Occipital lobe (tissue), 1 donor: ENCODE measurements at regions not wholly inside any gene's neighbourhood (a gene's known extent, or its start where the extent isn't known, plus 50 kb on each side); places are given as distances from the start of the nearest gene placed in this dataset.
"Not testable (repeated sequence)": the region's sequence is repeated elsewhere in the genome, so short reads cannot be mapped to it uniquely, and the experiment has no call there.

ENCODE experiments used
- DNase-seq: peaks from one replicate; lab custom pipeline; 2025; lab: John Stamatoyannopoulos, UW

- DNase-seq, result no peak
Observed at GRCh38 chr19:28453420-28453819, 759.5 kb downstream of the UQCRFS1 start.

GRCh38 chr19:28449803-28450202 is 763.1 kb downstream of the UQCRFS1 start:
- DNase-seq, result no peak

GRCh38 chr19:28446511-28446910 is 766.4 kb downstream of the UQCRFS1 start:
- DNase-seq, result no peak

GRCh38 chr19:28445826-28446225 is 767.1 kb downstream of the UQCRFS1 start:
- DNase-seq, result no peak

- DNase-seq, result no peak
Observed at GRCh38 chr19:28444362-28444761, 768.6 kb downstream of the UQCRFS1 start.

GRCh38 chr19:28443361-28443760 is 769.6 kb downstream of the UQCRFS1 start:
- no peak for DNase-seq

GRCh38 chr19:28437390-28438346 is 775.3 kb downstream of the UQCRFS1 start:
- no peak for DNase-seq

- no peak for DNase-seq
Observed at GRCh38 chr19:28436320-28436719, 776.6 kb downstream of the UQCRFS1 start.

- DNase-seq, result no peak
Observed at GRCh38 chr19:28435551-28436271, 777.2 kb downstream of the UQCRFS1 start.

- DNase-seq, result not testable (repeated sequence)
Observed at GRCh38 chr19:28434794-28435193, 778.2 kb downstream of the UQCRFS1 start.

GRCh38 chr19:28434365-28434764 is 778.6 kb downstream of the UQCRFS1 start:
- not testable (repeated sequence) for DNase-seq

- DNase-seq, result not testable (repeated sequence)
Observed at GRCh38 chr19:28433166-28433565, 779.8 kb downstream of the UQCRFS1 start.

- DNase-seq, result no peak
Observed at GRCh38 chr19:28430214-28430613, 782.7 kb downstream of the UQCRFS1 start.

- DNase-seq, result no peak
Observed at GRCh38 chr19:28429356-28429755, 783.6 kb downstream of the UQCRFS1 start.

- DNase-seq, result no peak
Observed at GRCh38 chr19:28428663-28429348, 784.1 kb downstream of the UQCRFS1 start.

GRCh38 chr19:28427376-28428083 is 785.4 kb downstream of the UQCRFS1 start:
- no peak for DNase-seq

GRCh38 chr19:28426730-28427225 is 786.2 kb downstream of the UQCRFS1 start:
- no peak for DNase-seq

- no peak for DNase-seq
Observed at GRCh38 chr19:28426110-28426729, 786.7 kb downstream of the UQCRFS1 start.

- DNase-seq, result no peak
Observed at GRCh38 chr19:28425046-28425931, 787.7 kb downstream of the UQCRFS1 start.

- no peak for DNase-seq
Observed at GRCh38 chr19:28424662-28425045, 788.3 kb downstream of the UQCRFS1 start.
